HepG2 (cell line): ENCODE measurements at regions not wholly inside any gene's neighbourhood (a gene's known extent, or its start where the extent isn't known, plus 50 kb on each side); places are given as distances from the start of the nearest gene placed in this dataset.

Source experiments
- ATAC-seq: fragments of 200-7000 bp; cut with Tn5 transposase; 3 replicates; pipeline ENCODE4 v1.9.1; 2020; ENCODE audit warnings: mild to moderate bottlenecking, moderate library complexity
- BruUV-seq: library from RNA; stranded (reverse); fragments of 400-500 nt; replicated peaks from 2 replicates; lab custom pipeline; 2021; lab: Mats Ljungman, UMichigan
- CTCF ChIA-PET: fragments of 300-600 bp; formaldehyde crosslinking; extraction: SDS; loops from one replicate; lab custom pipeline; 2021; ENCODE audit warnings: low total read pairs, inconsistent platforms, low intra/inter-chr PET ratio; lab: Yijun Ruan, JAX
- POLR2A ChIA-PET: fragments of 350-600 bp; sonication (Branson Sonifier 250); formaldehyde crosslinking; loops from one replicate; lab custom pipeline; 2020; ENCODE audit warnings: antibody characterized with exemption, inconsistent platforms; lab: Yijun Ruan, JAX
- DNase-seq: peaks from one replicate; pipeline ENCODE4 v3.0.0-alpha.2; 2015; ENCODE audit warnings: low spot score
- FAIRE-seq: peaks from 3 replicates; lab custom pipeline; 2011; peaks lifted over from hg19 to GRCh38; lab: Jason Lieb, UNC
- H2AFZ ChIP-seq: one replicate; pipeline ENCODE4 v1.6.1; 2011; ENCODE audit warnings: low read length, inconsistent platforms
- H3K27ac ChIP-seq: fragments of 300-600 bp; 3 replicates; pipeline ENCODE4 v1.8.0; 2011; ENCODE audit warnings: mixed run types, mild to moderate bottlenecking, mixed read lengths, low read length, inconsistent platforms; ENCODE audit not compliant: insufficient read depth; ENCODE audit errors: extremely low read length
- H3K27me3 ChIP-seq, 2 experiments: fragments of 200-600 bp in 1 of 2; 2 replicates in 1 of 2; 3 replicates in 1 of 2; pipeline versions ENCODE4 v1.6.0 to v1.8.0; 2011; ENCODE audit warnings: low read length in 2 of 2, mild to moderate bottlenecking in 2 of 2, moderate library complexity in 2 of 2, inconsistent platforms in 1 of 2; ENCODE audit not compliant: insufficient read depth in 2 of 2, control insufficient read depth in 1 of 2
- H3K36me3 ChIP-seq, 2 experiments: fragments of 200-600 bp in 1 of 2; replicated peaks in 1 of 2; 2 replicates in 1 of 2; 3 replicates in 1 of 2; pipeline versions ENCODE4 v1.5.1 to v1.8.0; 2011; ENCODE audit warnings: low read length in 2 of 2, inconsistent platforms in 1 of 2; ENCODE audit not compliant: insufficient read depth in 2 of 2, control insufficient read depth in 1 of 2
- H3K4me1 ChIP-seq: 2 replicates; pipeline ENCODE4 v1.5.1; 2012; ENCODE audit warnings: low read length, inconsistent platforms; ENCODE audit not compliant: insufficient read depth
- H3K4me2 ChIP-seq: 2 replicates; pipeline ENCODE4 v1.6.0; 2011; ENCODE audit warnings: low read depth, low read length, inconsistent platforms
- H3K4me3 ChIP-seq, 3 experiments: fragments of 200-600 bp in 1 of 3; sonication (generic), shearing (Covaris generic) in 1 of 3; replicated peaks in 1 of 3; 2 replicates each; pipeline ENCODE4 v1.5.1; 2011 to 2016; ENCODE audit warnings: low read length in 3 of 3, inconsistent platforms in 2 of 3, low read depth in 2 of 3, mild to moderate bottlenecking in 2 of 3, control low read depth in 1 of 3, mixed read lengths in 1 of 3; ENCODE audit not compliant: insufficient read depth in 1 of 3
- H3K79me2 ChIP-seq: one replicate; pipeline ENCODE4 v1.6.1; 2011; ENCODE audit warnings: low read length, inconsistent platforms; ENCODE audit not compliant: insufficient read depth
- H3K9ac ChIP-seq: 2 replicates; pipeline ENCODE4 v1.6.0; 2011; ENCODE audit warnings: mild to moderate bottlenecking, low read depth, low read length, inconsistent platforms; ENCODE audit not compliant: insufficient read depth
- H3K9me3 ChIP-seq: 2 replicates; pipeline ENCODE4 v1.5.1; 2012; ENCODE audit warnings: mild to moderate bottlenecking, low read length
- H4K20me1 ChIP-seq: 2 replicates; pipeline ENCODE4 v1.6.0; 2011; ENCODE audit warnings: inconsistent platforms, mild to moderate bottlenecking, low read length, moderate library complexity; ENCODE audit not compliant: insufficient read depth
- CREBL2 ChIP-seq: sonication (generic); formaldehyde crosslinking; IDR thresholded peaks from 2 replicates; pipeline ENCODE4 v1.8.1; 2023; ENCODE audit warnings: missing genetic modification reagents, mild to moderate bottlenecking, borderline replicate concordance
- NR2F1 ChIP-seq, 2 experiments: fragments of 450-650 bp in 1 of 2; formaldehyde crosslinking in 1 of 2; IDR thresholded peaks; 2 replicates each; pipeline versions ENCODE4 v1.5.0 to v1.6.1; 2016 to 2020; ENCODE audit warnings: mild to moderate bottlenecking in 1 of 2, missing compliant biosample characterization in 1 of 2, missing genetic modification reagents in 1 of 2, moderate library complexity in 1 of 2
- RFX1 ChIP-seq: fragments of 450-650 bp; IDR thresholded peaks from 2 replicates; pipeline ENCODE4 v1.6.1; 2017
- RXRB ChIP-seq: IDR thresholded peaks from 2 replicates; pipeline ENCODE4 v1.6.1; 2016; ENCODE audit warnings: borderline replicate concordance, missing genetic modification reagents, missing compliant biosample characterization
- ZNF333 ChIP-seq: sonication (generic); formaldehyde crosslinking; IDR thresholded peaks from 2 replicates; pipeline ENCODE4 v1.4.0; 2020; ENCODE audit warnings: mild to moderate bottlenecking, missing genetic modification reagents, borderline replicate concordance
- ZNF768 ChIP-seq: sonication (generic); formaldehyde crosslinking; IDR thresholded peaks from 2 replicates; pipeline ENCODE4 v1.4.0; 2020; ENCODE audit warnings: missing genetic modification reagents
- WGBS: methylation state at CpG from one replicate; pipeline ENCODE4 v1.1.6; 2017; ENCODE audit warnings: low lambda C conversion rate; 5-methylcytosine and 5-hydroxymethylcytosine counted together
- in situ Hi-C: cut with HindIII; loops from 2 replicates; pipeline ENCODE4 v1.10.0; 2017; ENCODE audit warnings: low pct_unique_long_range_greater_than_20kb; ENCODE audit not compliant: extremely low pct_ligation_motif_present
- intact Hi-C: fragments of 100-400 bp; cut with micrococcal nuclease; formaldehyde crosslinking; loops from one replicate; pipeline ENCODE4 v1.10.0; 2022; ENCODE audit not compliant: unreplicated experiment

- Histone ChIP-seq H3K79me2 (no peaks in the 10 kb centered on the region), H3K9me3 (no peaks in the 10 kb centered on the region), H3K4me2 (no peak overlapping the region), H3K36me3 (no peaks in the 10 kb centered on the region), H3K27ac (no peak overlapping the region), H3K4me1 (peaks cover 39% of the 10 kb centered on the region), H4K20me1 (no peaks in the 10 kb centered on the region), H2AFZ (no peak overlapping the region), H3K27me3 (no peaks in the 10 kb centered on the region; a peak in 2 of 5 replicates), H3K9ac (no peak overlapping the region), H3K4me3 (no peak overlapping the region)
- intact Hi-C loops = loop anchor here (5.0 kb wide), 2 partner anchors 739 to 884 kb away; no protein-coding TSS in a partner anchor
- 37% methylated on average over 3 of the region's 3 CpGs for WGBS
- POLR2A ChIA-PET = interaction anchor here (1.5 kb wide), 1 partner anchor 12 kb away, joined by 6 read pairs; no protein-coding TSS in a partner anchor
- peak; percentile 86; the same call in 1 of the 2 replicates for TF ChIP-seq ZNF333 (CRISPR knock-in tag)
- no peak for TF ChIP-seq RXRB (CRISPR knock-in tag)
- no peak for TF ChIP-seq CREBL2 (CRISPR knock-in tag)
- 0 out of 4 replicates have a peak, but pooled peaks of 1 of the 2 experiments have one; percentile 18 for TF ChIP-seq NR2F1 (CRISPR knock-in tag; IDR thresholded peaks at IDR 0.05)
- TF ChIP-seq RFX1 = no peak
- no peak for TF ChIP-seq ZNF768 (CRISPR knock-in tag)
- ATAC-seq (no peak), DNase-seq (no peak), FAIRE-seq (no peak)
- no TSS peak for BruUV-seq
- CTCF ChIA-PET = no interaction called here
- in situ Hi-C loops = loop anchor here (25.0 kb wide), 1 partner anchor 734 kb away; no protein-coding TSS in a partner anchor
Measured at GRCh38 chr14:89028462-89029134, 204.1 kb downstream of the TTC8 start.
